ENCODE measurements at regions not wholly inside any gene's neighbourhood (a gene's known extent, or its start where the extent isn't known, plus 50 kb on each side); places are given as distances from the start of the nearest gene placed in this dataset.

DNA sequence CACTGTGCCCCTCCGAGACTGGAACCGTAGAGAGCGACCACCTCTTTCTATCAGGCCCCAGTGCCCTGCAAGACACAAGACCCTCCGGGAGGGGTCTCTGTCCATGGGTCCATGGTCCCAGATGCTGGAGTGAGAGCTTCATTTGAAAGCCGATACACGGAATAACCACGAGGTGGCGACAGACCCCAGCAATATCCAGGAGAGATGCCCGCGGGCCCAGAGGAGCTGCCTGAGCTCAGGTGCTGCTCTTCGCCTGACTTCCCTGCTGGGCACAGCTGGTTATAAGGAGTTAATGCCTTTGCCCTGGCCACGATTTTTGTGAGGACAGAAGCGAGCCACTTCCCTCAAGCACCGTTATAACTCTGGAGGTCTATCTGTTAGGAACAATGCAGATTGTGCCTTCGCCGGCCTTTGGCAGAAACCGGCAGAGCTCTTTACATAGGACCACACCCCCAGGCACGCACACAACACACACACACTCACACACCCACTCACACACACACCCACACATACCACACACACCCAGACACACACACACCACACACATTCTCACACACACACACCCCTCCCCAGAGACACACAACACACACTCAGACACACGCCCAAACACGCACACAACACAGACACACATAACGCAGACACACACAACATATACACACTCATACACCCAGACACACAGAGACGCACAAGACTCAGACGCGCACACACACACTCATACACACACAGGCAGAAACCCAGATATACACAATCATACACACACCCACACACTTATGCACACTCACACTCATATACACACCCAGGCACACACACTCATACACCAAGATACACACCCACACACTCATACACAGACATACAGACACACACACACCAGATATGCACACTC is 436.4 kb downstream of the SOX9 start:
- Histone ChIP-seq H3K27ac (no peak overlapping the region), H3K4me3 (no peak overlapping the region), H3K27me3 (no peaks in the 10 kb centered on the region), H3K4me1 (replicated peaks in 1 of 2) (no peaks in the 10 kb centered on the region), H3K9me3 (replicated peaks in 1 of 3) (no peaks in the 10 kb centered on the region), H3K36me3 (replicated peaks in 1 of 2) (no peaks in the 10 kb centered on the region)
- DNase-seq: peak; percentile 27 to 76 (median 56)
- WGBS, 4 donors: 33 to 63% (median 43%) methylated on average over 14 to 24 of the region's 24 CpGs
- TF ChIP-seq POLR2A (IDR thresholded peaks at IDR 0.05): no peak
- TF ChIP-seq, protein P1, sequence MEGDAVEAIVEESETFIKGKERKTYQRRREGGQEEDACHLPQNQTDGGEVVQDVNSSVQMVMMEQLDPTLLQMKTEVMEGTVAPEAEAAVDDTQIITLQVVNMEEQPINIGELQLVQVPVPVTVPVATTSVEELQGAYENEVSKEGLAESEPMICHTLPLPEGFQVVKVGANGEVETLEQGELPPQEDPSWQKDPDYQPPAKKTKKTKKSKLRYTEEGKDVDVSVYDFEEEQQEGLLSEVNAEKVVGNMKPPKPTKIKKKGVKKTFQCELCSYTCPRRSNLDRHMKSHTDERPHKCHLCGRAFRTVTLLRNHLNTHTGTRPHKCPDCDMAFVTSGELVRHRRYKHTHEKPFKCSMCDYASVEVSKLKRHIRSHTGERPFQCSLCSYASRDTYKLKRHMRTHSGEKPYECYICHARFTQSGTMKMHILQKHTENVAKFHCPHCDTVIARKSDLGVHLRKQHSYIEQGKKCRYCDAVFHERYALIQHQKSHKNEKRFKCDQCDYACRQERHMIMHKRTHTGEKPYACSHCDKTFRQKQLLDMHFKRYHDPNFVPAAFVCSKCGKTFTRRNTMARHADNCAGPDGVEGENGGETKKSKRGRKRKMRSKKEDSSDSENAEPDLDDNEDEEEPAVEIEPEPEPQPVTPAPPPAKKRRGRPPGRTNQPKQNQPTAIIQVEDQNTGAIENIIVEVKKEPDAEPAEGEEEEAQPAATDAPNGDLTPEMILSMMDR (IDR thresholded peaks at IDR 0.05): peak; percentile 43 to 69 (median 56)
- intact Hi-C loops (cut with DNase I): loop anchor here in 1 of 2 donors (10.0 kb wide), 1 partner anchor 628 kb away; no protein-coding TSS in a partner anchor

DNA sequence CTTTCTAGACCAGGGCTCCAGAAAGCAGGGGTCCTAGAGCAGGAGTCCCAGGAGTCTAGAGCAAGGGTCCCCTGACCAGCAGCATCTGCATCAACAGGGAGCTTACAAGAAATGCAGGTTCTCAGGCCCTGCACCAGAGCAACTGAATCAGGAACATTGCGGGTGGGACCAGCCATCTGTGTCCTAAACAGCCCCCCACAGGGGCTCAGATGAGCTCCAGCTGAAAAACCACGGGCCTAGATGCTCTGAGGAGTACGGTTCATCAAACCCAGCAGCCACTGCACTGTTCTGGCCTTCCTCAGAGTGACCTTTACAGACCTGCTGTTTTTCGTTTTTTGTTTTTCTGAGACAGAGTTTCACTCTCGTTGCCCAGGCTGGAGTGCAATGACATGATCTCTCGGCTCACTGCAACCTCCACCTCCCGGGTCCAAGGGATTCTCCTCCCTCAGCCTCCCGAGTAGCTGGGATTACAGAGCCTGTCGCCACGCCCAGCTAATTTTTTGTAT is 438.2 kb downstream of the SOX9 start:
- Histone ChIP-seq H3K4me3 (no peak overlapping the region), H3K27me3 (no peaks in the 10 kb centered on the region), H3K4me1 (replicated peaks in 1 of 2) (no peaks in the 10 kb centered on the region), H3K36me3 (replicated peaks in 1 of 2) (no peaks in the 10 kb centered on the region), H3K27ac (no peak overlapping the region), H3K9me3 (replicated peaks in 1 of 3) (no peaks in the 10 kb centered on the region)
- WGBS, 4 donors: 79 to 88% (median 82%) methylated on average over 9 to 10 of the region's 10 CpGs
- no peak for TF ChIP-seq POLR2A (IDR thresholded peaks at IDR 0.05)
- intact Hi-C loops (cut with DNase I): loop anchor here in 1 of 2 donors (10.0 kb wide), 1 partner anchor 626 kb away; no protein-coding TSS in a partner anchor
- DNase-seq: no peak

DNA sequence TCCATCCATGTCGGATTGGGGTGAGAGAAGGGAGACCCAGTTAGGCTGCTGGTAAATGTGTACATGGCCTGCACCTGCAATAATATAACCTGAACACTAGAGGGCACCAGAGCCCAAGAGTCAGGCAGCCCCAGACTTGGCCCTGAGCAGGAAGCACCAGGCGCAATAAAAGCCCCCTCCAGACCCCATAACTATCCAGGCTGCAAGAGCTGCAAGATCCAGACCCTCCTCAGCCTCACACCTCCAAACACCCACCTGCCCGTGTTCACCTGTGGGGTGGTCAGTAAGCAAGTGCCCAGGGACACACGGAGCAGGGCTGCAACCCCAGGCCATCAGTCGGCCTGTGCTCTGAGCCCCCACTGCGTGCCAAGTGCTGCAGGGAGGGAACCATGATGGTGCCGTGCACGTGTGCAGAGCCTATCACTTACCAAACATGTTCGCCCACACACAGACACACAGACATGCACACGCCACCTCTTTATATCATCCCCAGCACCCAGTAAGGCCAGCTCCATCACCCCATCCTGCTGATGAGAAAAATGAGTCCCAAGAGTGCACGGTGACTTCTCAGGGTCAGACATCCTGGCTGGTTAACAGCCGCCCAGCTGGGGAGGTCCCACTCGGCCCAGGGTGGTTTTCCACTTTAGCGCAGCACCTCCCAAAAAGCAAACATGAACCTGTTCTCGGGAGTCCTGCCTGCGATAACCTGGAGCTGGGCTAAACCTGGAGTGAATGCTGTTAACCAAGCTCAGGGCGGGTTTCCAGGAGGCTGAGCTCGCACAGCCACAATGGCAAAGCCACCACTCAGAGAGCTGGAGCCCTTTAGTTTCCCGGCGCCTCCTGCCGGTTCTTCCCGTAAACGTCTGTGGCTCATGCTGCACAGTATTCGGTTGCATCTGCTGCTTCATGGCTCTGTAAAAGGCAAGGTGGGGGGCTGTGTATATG is 439.8 kb downstream of the SOX9 start:
- Histone ChIP-seq H3K4me3 (no peak overlapping the region), H3K27me3 (no peaks in the 10 kb centered on the region), H3K9me3 (replicated peaks in 1 of 3) (no peaks in the 10 kb centered on the region), H3K4me1 (replicated peaks in 1 of 2) (no peaks in the 10 kb centered on the region), H3K36me3 (replicated peaks in 1 of 2) (no peaks in the 10 kb centered on the region), H3K27ac (no peak overlapping the region)
- DNase-seq: peak in 2 of 7 donors; percentile 8 to 16
- 59 to 66% (median 61%) methylated on average over 9 to 24 of the region's 24 CpGs for WGBS, 4 donors
- TF ChIP-seq, protein P1 (IDR thresholded peaks at IDR 0.05): peak; percentile 41 to 75 (median 62)
- TF ChIP-seq POLR2A (IDR thresholded peaks at IDR 0.05): no peak
- intact Hi-C loops (cut with DNase I): loop anchor here in 1 of 2 donors (10.0 kb wide), 1 partner anchor 684 kb away; no protein-coding TSS in a partner anchor

DNA sequence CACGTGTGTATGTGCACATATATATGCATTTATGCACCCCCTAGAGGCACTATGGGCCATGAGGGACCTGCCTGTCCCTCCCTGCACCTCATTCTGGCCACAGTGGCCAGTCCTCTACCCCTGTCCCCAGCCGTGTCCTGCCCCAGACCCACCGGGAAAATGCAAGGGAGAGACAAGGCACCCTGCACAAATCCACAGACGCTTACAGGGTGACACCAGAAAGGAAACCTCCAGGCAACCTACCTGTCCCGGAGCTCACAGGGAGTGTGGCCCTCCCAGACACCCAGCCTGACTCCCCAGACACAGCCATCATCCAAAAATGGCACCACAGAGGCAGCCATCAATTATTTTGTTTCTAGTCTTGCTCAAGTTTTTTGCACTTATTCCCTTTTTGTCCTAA is 440.4 kb downstream of the SOX9 start:
- WGBS, 4 donors: 71 to 100% (median 84%) methylated on average over 3 to 5 of the region's 5 CpGs
- no peak overlapping the region for H3K4me3 ChIP-seq
- H3K9me3 ChIP-seq (replicated peaks in 1 of 3): no peaks in the 10 kb centered on the region
- DNase-seq: no peak
- no peaks in the 10 kb centered on the region for H3K36me3 ChIP-seq (replicated peaks in 1 of 2)
- H3K4me1 ChIP-seq (replicated peaks in 1 of 2): no peaks in the 10 kb centered on the region
- intact Hi-C loops (cut with DNase I): loop anchor here in 1 of 2 donors (10.0 kb wide), 1 partner anchor 684 kb away; no protein-coding TSS in a partner anchor
- no peak for TF ChIP-seq POLR2A (IDR thresholded peaks at IDR 0.05)
- TF ChIP-seq, protein P1 (IDR thresholded peaks at IDR 0.05): no peak
- no peaks in the 10 kb centered on the region for H3K27me3 ChIP-seq
- no peak overlapping the region for H3K27ac ChIP-seq
